Lung (tissue), 11 donors: ENCODE measurements at regions not wholly inside any gene's neighbourhood (a gene's known extent, or its start where the extent isn't known, plus 50 kb on each side); places are given as distances from the start of the nearest gene placed in this dataset.

Experiments
- ATAC-seq: fragments of 200-7000 bp; cut with Tn5 transposase; one replicate; pipeline ENCODE4 v1.9.1; 2020; ENCODE audit warnings: moderate number of reproducible peaks; ENCODE audit not compliant: insufficient read depth, low FRiP score
- DNase-seq, 3 donors: peaks; one replicate each; pipeline ENCODE4 v3.0.0-alpha.2; 2013 to 2017
- H3K27ac ChIP-seq, 2 donors: one replicate each; pipeline ENCODE4 v1.5.1; 2013; ENCODE audit warnings: mild to moderate bottlenecking in 2 of 2, moderate library complexity in 2 of 2, control low read depth in 1 of 2, inconsistent platforms in 1 of 2, low read depth in 1 of 2, low read length in 1 of 2
- H3K27me3 ChIP-seq, 3 donors: one replicate each; pipeline ENCODE4 v1.5.1; 2013; ENCODE audit warnings: low read length in 2 of 3; ENCODE audit not compliant: control insufficient read depth in 3 of 3, insufficient read depth in 3 of 3
- H3K36me3 ChIP-seq, 4 donors: one replicate each; pipeline ENCODE4 v1.5.1; 2013; ENCODE audit warnings: low read length in 4 of 4, mild to moderate bottlenecking in 1 of 4, moderate library complexity in 1 of 4; ENCODE audit not compliant: control insufficient read depth in 4 of 4, insufficient read depth in 4 of 4
- H3K4me1 ChIP-seq, 5 donors: one replicate each; pipeline ENCODE4 v1.5.1; 2013; ENCODE audit warnings: low read length in 5 of 5, mild to moderate bottlenecking in 2 of 5, moderate library complexity in 1 of 5; ENCODE audit not compliant: control insufficient read depth in 5 of 5, insufficient read depth in 5 of 5
- H3K4me3 ChIP-seq: one replicate; pipeline ENCODE4 v1.5.1; 2013; ENCODE audit warnings: mild to moderate bottlenecking, control low read depth, moderate library complexity
- H3K9ac ChIP-seq, 2 donors: one replicate each; pipeline ENCODE4 v1.5.1; 2013; ENCODE audit warnings: low read length in 2 of 2, control low read depth in 1 of 2; ENCODE audit not compliant: insufficient read depth in 1 of 2
- H3K9me3 ChIP-seq, 4 donors: one replicate each; pipeline ENCODE4 v1.5.1; 2013; ENCODE audit warnings: low read length in 3 of 4, mild to moderate bottlenecking in 1 of 4, moderate library complexity in 1 of 4; ENCODE audit not compliant: control insufficient read depth in 4 of 4, insufficient read depth in 3 of 4
- CTCF ChIP-seq: IDR thresholded peaks from 2 replicates; pipeline ENCODE4 v1.5.1; 2012; ENCODE audit warnings: mild to moderate bottlenecking; ENCODE audit errors: control extremely low read depth, extremely low read depth
- WGBS, 2 donors: extraction: QIAGEN DNeasy Blood & Tissue Kit; methylation state at CpG; one replicate each; pipeline ENCODE4 v1.1.7; 2013; 5-methylcytosine and 5-hydroxymethylcytosine counted together
- donor health status: control.
- donor health status: control.
- donor health status: Bipolar disorder and iron deficiency.
- donor health status: healthy.
- donor health status: DM: yes; HTN: yes; CAD: no.

GRCh38 chr4:26257850-26258249, 63.0 kb upstream of the RBPJ start:
- no peaks in the 10 kb centered on the region for H3K27me3 ChIP-seq
- 34 to 63% methylated on average over 2 of the region's 2 CpGs for WGBS, 2 donors
- no peak overlapping the region for H3K27ac ChIP-seq
- H3K4me1 ChIP-seq, result peaks cover 0 to 1% (median 0%) of the 10 kb centered on the region in 5 donors
- ATAC-seq (no peak), DNase-seq (no peak)
- no peak overlapping the region for H3K9ac ChIP-seq
- H3K36me3 ChIP-seq, result no peaks in the 10 kb centered on the region
- peaks cover 0 to 3% (median 0%) of the 10 kb centered on the region in 4 donors for H3K9me3 ChIP-seq
- TF ChIP-seq CTCF, result no peak
- no peak overlapping the region for H3K4me3 ChIP-seq

GRCh38 chr4:26260571-26260970, 60.2 kb upstream of the RBPJ start:
- peaks cover 0 to 3% (median under 1%) of the 10 kb centered on the region in 4 donors for H3K9me3 ChIP-seq
- no peak for ATAC-seq
- WGBS, 2 donors, result 82 to 88% methylated on average over 2 of the region's 2 CpGs
- H3K27ac ChIP-seq, result no peak overlapping the region
- H3K27me3 ChIP-seq, result no peaks in the 10 kb centered on the region
- no peak overlapping the region for H3K4me3 ChIP-seq
- no peak for DNase-seq
- no peak for TF ChIP-seq CTCF
- H3K4me1 ChIP-seq, result no peaks in the 10 kb centered on the region
- H3K9ac ChIP-seq, result no peak overlapping the region
- H3K36me3 ChIP-seq, result no peaks in the 10 kb centered on the region

- no peak overlapping the region for H3K9ac ChIP-seq
- DNase-seq (no peak), ATAC-seq (no peak)
- no peaks in the 10 kb centered on the region for H3K36me3 ChIP-seq
- no peak for TF ChIP-seq CTCF
- no peak overlapping the region for H3K27ac ChIP-seq
- no peaks in the 10 kb centered on the region for H3K27me3 ChIP-seq
- 29 to 53% methylated on average over 2 of the region's 2 CpGs for WGBS, 2 donors
- H3K4me3 ChIP-seq, result no peak overlapping the region
- no peaks in the 10 kb centered on the region for H3K4me1 ChIP-seq
- H3K9me3 ChIP-seq, result peaks cover 0 to 3% (median under 1%) of the 10 kb centered on the region in 4 donors
Observed at GRCh38 chr4:26261405-26261804, 59.4 kb upstream of the RBPJ start.

GRCh38 chr4:26263165-26263564, 57.6 kb upstream of the RBPJ start:
- Histone ChIP-seq H3K9ac (no peak overlapping the region), H3K4me1 (peaks cover 0 to 3% (median 0%) of the 10 kb centered on the region in 5 donors), H3K27me3 (no peaks in the 10 kb centered on the region), H3K36me3 (no peaks in the 10 kb centered on the region), H3K4me3 (no peak overlapping the region), H3K9me3 (peaks cover 0 to 3% (median under 1%) of the 10 kb centered on the region in 4 donors), H3K27ac (no peak overlapping the region)
- 78 to 80% methylated on average over 5 of the region's 5 CpGs for WGBS, 2 donors
- DNase-seq (no peak), ATAC-seq (no peak)
- no peak for TF ChIP-seq CTCF
